GM23338 (cell line): ENCODE measurements at regions not wholly inside any gene's neighbourhood (a gene's known extent, or its start where the extent isn't known, plus 50 kb on each side); places are given as distances from the start of the nearest gene placed in this dataset.

ENCODE experiments used
- ATAC-seq: fragments of 200-7000 bp; cut with Tn5 transposase; 3 replicates; pipeline ENCODE4 v1.9.1; 2020
- DNase-seq: peaks from one replicate; pipeline ENCODE4 v3.0.0-alpha.2; 2015; ENCODE audit warnings: low spot score
- H2AFZ ChIP-seq: fragments of 200-600 bp; sonication (generic); 2 replicates; pipeline ENCODE4 v1.8.0; 2016; ENCODE audit warnings: antibody characterized with exemption, mild to moderate bottlenecking, moderate library complexity
- H3F3A ChIP-seq: fragments of 200-600 bp; sonication (generic); replicated peaks from 2 replicates; pipeline ENCODE4 v1.8.0; 2017; ENCODE audit warnings: antibody characterized with exemption, mixed run types, low read depth
- H3K27ac ChIP-seq: fragments of 200-600 bp; sonication (generic); 2 replicates; pipeline ENCODE4 v1.6.1; 2016; ENCODE audit warnings: low read depth
- H3K27me3 ChIP-seq: fragments of 200-600 bp; sonication (generic); 2 replicates; pipeline ENCODE4 v1.8.0; 2016; ENCODE audit warnings: mild to moderate bottlenecking, mixed run types, moderate library complexity; ENCODE audit not compliant: insufficient read depth
- H3K36me3 ChIP-seq: fragments of 200-600 bp; sonication (generic); 2 replicates; pipeline ENCODE4 v1.8.0; 2016; ENCODE audit warnings: mild to moderate bottlenecking; ENCODE audit not compliant: insufficient read depth
- H3K4me1 ChIP-seq: fragments of 200-600 bp; sonication (generic); 2 replicates; pipeline ENCODE4 v1.8.0; 2016; ENCODE audit warnings: mild to moderate bottlenecking, moderate library complexity; ENCODE audit not compliant: insufficient read depth
- H3K4me2 ChIP-seq: fragments of 200-600 bp; sonication (generic); 2 replicates; pipeline ENCODE4 v1.7.1; 2017; ENCODE audit warnings: mixed run types
- H3K4me3 ChIP-seq: fragments of 200-600 bp; sonication (generic); 2 replicates; pipeline ENCODE4 v1.6.1; 2016; ENCODE audit warnings: mixed run types
- H3K79me2 ChIP-seq: fragments of 200-600 bp; sonication (generic); replicated peaks from 2 replicates; pipeline ENCODE4 v1.8.0; 2017; ENCODE audit warnings: mild to moderate bottlenecking; ENCODE audit not compliant: insufficient read depth
- H3K9me2 ChIP-seq: fragments of 200-600 bp; sonication (generic); 2 replicates; pipeline ENCODE4 v1.8.0; 2017; ENCODE audit not compliant: insufficient read depth
- H4K20me1 ChIP-seq: fragments of 200-600 bp; sonication (generic); replicated peaks from 2 replicates; pipeline ENCODE4 v1.8.0; 2017; ENCODE audit warnings: mild to moderate bottlenecking; ENCODE audit not compliant: insufficient read depth
- H3K27ac Mint-ChIP-seq: 2 replicates; pipeline ENCODE4 v1.8.0; 2020; ENCODE audit warnings: inconsistent platforms, mild to moderate bottlenecking, moderate library complexity, mixed read lengths
- H3K27me3 Mint-ChIP-seq: 3 replicates; pipeline ENCODE4 v1.8.0; 2022; ENCODE audit warnings: low read depth, mild to moderate bottlenecking, moderate library complexity, mixed read lengths, inconsistent platforms; ENCODE audit not compliant: insufficient read depth, poor library complexity
- H3K36me3 Mint-ChIP-seq: 3 replicates; pipeline ENCODE4 v1.8.0; 2021; ENCODE audit warnings: low read depth, mild to moderate bottlenecking, inconsistent platforms, moderate library complexity, mixed read lengths
- H3K4me1 Mint-ChIP-seq: 3 replicates; pipeline ENCODE4 v1.8.0; 2020; ENCODE audit warnings: mild to moderate bottlenecking, inconsistent platforms, mixed read lengths
- H3K4me3 Mint-ChIP-seq: 3 replicates; pipeline ENCODE4 v1.8.0; 2021; ENCODE audit warnings: moderate library complexity, mild to moderate bottlenecking, inconsistent platforms, mixed read lengths
- H3K9me3 Mint-ChIP-seq: 3 replicates; pipeline ENCODE4 v1.8.0; 2020; ENCODE audit warnings: moderate library complexity, mild to moderate bottlenecking, inconsistent platforms, mixed read lengths
- CTCF ChIP-seq, 2 experiments: fragments of 200-600 bp in 1 of 2; sonication (generic) in 1 of 2; conservative IDR thresholded peaks; 2 replicates each; pipeline versions ENCODE4 v1.5.1 to v1.6.1; 2016 to 2017; ENCODE audit warnings: antibody characterized with exemption in 2 of 2, low read depth in 2 of 2, mild to moderate bottlenecking in 2 of 2, moderate library complexity in 1 of 2
- ETS1 ChIP-seq: IDR thresholded peaks from 2 replicates; pipeline ENCODE4 v1.6.1; 2016; ENCODE audit warnings: antibody characterized with exemption
- REST ChIP-seq: IDR thresholded peaks from one replicate; pipeline ENCODE4 v1.6.1; 2018; ENCODE audit warnings: antibody characterized with exemption; ENCODE audit not compliant: unreplicated experiment
- ZNF462 ChIP-seq: fragments of 250-450 bp; sonication (Bioruptor Pico); IDR thresholded peaks from 2 replicates; pipeline ENCODE4 v1.5.0; 2020; ENCODE audit warnings: mild to moderate bottlenecking, moderate library complexity

- TF ChIP-seq ZNF462 (CRISPR knock-in tag) (no peak), ETS1 (no peak)
Observed at GRCh38 chr15:48038221-48038620, 82.6 kb upstream of the SLC24A5 start (continued).

- H3F3A ChIP-seq: no peaks in the 10 kb centered on the region
- Mint-ChIP-seq H3K36me3 (peaks cover 5% of the 10 kb centered on the region; the same call in 1 of the 3 replicates), H3K27ac (peak overlapping the region; percentile 55; the same call in 1 of the 2 replicates), H3K4me3 (no peak overlapping the region), H3K27me3 (peaks cover 1% of the 10 kb centered on the region), H3K9me3 (no peaks in the 10 kb centered on the region; the same call in 2 of the 3 replicates), H3K4me1 (peaks cover 14% of the 10 kb centered on the region)
- no peaks in the 10 kb centered on the region for H3K36me3 ChIP-seq
- no peaks in the 10 kb centered on the region for H3K79me2 ChIP-seq
- no peak overlapping the region for H3K4me2 ChIP-seq
- no peak for DNase-seq
- H3K9me2 ChIP-seq: peaks cover 18% of the 10 kb centered on the region
- H3K27ac ChIP-seq: no peak overlapping the region
- no peak for ATAC-seq
- H3K4me1 ChIP-seq: peaks cover 11% of the 10 kb centered on the region
- H4K20me1 ChIP-seq: no peaks in the 10 kb centered on the region
- no peaks in the 10 kb centered on the region for H3K27me3 ChIP-seq
- H3K4me3 ChIP-seq: no peak overlapping the region
- 0 out of 2 replicates have a peak overlapping the region, but pooled peaks have one; percentile 6 for H2AFZ ChIP-seq
- no peak for TF ChIP-seq CTCF (conservative IDR thresholded peaks at IDR 0.05; ENCODE audit: low read depth in 2 of 2)
- TF ChIP-seq REST: no peak
Observed at GRCh38 chr15:48040166-48040817, 80.5 kb upstream of the SLC24A5 start.
